H9 (cell line): ENCODE measurements at regions not wholly inside any gene's neighbourhood (a gene's known extent, or its start where the extent isn't known, plus 50 kb on each side); places are given as distances from the start of the nearest gene placed in this dataset.
"Not testable (repeated sequence)": the region's sequence is repeated elsewhere in the genome, so short reads cannot be mapped to it uniquely, and the experiment has no call there.

Experiments
- DNase-seq: peaks from one replicate; pipeline ENCODE4 v3.0.0-alpha.2; 2017
- H2AFZ ChIP-seq: one replicate; pipeline ENCODE4 v1.6.1; 2013; ENCODE audit warnings: mild to moderate bottlenecking, low read length, control low read depth, moderate library complexity
- H2AK5ac ChIP-seq: 2 replicates; pipeline ENCODE4 v1.6.1; 2013; ENCODE audit warnings: low read length, control low read depth, mixed read lengths; ENCODE audit not compliant: insufficient read length
- H2BK120ac ChIP-seq: one replicate; pipeline ENCODE4 v1.6.1; 2013; ENCODE audit warnings: low read depth, mild to moderate bottlenecking, low read length, control low read depth, inconsistent platforms; ENCODE audit not compliant: poor library complexity, severe bottlenecking
- H2BK12ac ChIP-seq: 2 replicates; pipeline ENCODE4 v1.6.1; 2013; ENCODE audit warnings: low read length, control low read depth, mixed read lengths, low read depth; ENCODE audit not compliant: insufficient read length
- H2BK15ac ChIP-seq: 2 replicates; pipeline ENCODE4 v1.6.1; 2013; ENCODE audit warnings: low read depth, low read length, control low read depth
- H2BK20ac ChIP-seq: one replicate; pipeline ENCODE4 v1.6.1; 2013; ENCODE audit warnings: low read depth, mild to moderate bottlenecking, low read length, control low read depth, inconsistent platforms; ENCODE audit not compliant: poor library complexity, severe bottlenecking
- H2BK5ac ChIP-seq: 2 replicates; pipeline ENCODE4 v1.6.1; 2013; ENCODE audit warnings: low read length, control low read depth, mixed read lengths; ENCODE audit not compliant: insufficient read length
- H3K14ac ChIP-seq: 2 replicates; pipeline ENCODE4 v1.6.1; 2013; ENCODE audit warnings: low read length, control low read depth; ENCODE audit not compliant: insufficient read depth
- H3K18ac ChIP-seq: 2 replicates; pipeline ENCODE4 v1.6.1; 2013; ENCODE audit warnings: low read depth, mild to moderate bottlenecking, mixed read lengths, low read length, control low read depth; ENCODE audit not compliant: insufficient read length
- H3K23ac ChIP-seq: 2 replicates; pipeline ENCODE4 v1.6.1; 2013; ENCODE audit warnings: low read length, control low read depth, mixed read lengths, low read depth; ENCODE audit not compliant: insufficient read length
- H3K23me2 ChIP-seq: 2 replicates; pipeline ENCODE4 v1.6.1; 2013; ENCODE audit warnings: low read depth, mild to moderate bottlenecking, mixed read lengths, low read length, control low read depth; ENCODE audit not compliant: insufficient read length, poor library complexity, severe bottlenecking
- H3K27ac ChIP-seq: 2 replicates; pipeline ENCODE4 v1.5.1; 2013; ENCODE audit warnings: low read length, control low read depth, mixed read lengths, low read depth; ENCODE audit not compliant: insufficient read length
- H3K27me3 ChIP-seq: 2 replicates; pipeline ENCODE4 v1.6.1; 2013; ENCODE audit warnings: low read length, control low read depth, inconsistent platforms; ENCODE audit not compliant: insufficient read depth
- H3K4ac ChIP-seq: 2 replicates; pipeline ENCODE4 v1.6.1; 2013; ENCODE audit warnings: low read depth, mild to moderate bottlenecking, control low read depth, inconsistent platforms, low read length, moderate library complexity
- H3K4me1 ChIP-seq: 2 replicates; pipeline ENCODE4 v1.6.1; 2013; ENCODE audit warnings: low read length, control low read depth, inconsistent platforms; ENCODE audit not compliant: insufficient read depth
- H3K4me2 ChIP-seq: 2 replicates; pipeline ENCODE4 v1.6.1; 2013; ENCODE audit warnings: low read length, control low read depth, mixed read lengths; ENCODE audit not compliant: insufficient read length, insufficient read depth
- H3K56ac ChIP-seq: 2 replicates; pipeline ENCODE4 v1.6.1; 2013; ENCODE audit warnings: low read depth, mild to moderate bottlenecking, mixed read lengths, low read length, control low read depth; ENCODE audit not compliant: insufficient read length
- H3K79me1 ChIP-seq: 2 replicates; pipeline ENCODE4 v1.6.1; 2013; ENCODE audit warnings: low read depth, mild to moderate bottlenecking, moderate library complexity, low read length, control low read depth, inconsistent platforms; ENCODE audit not compliant: insufficient read depth, poor library complexity, severe bottlenecking
- H3K79me2 ChIP-seq: 2 replicates; pipeline ENCODE4 v1.6.1; 2013; ENCODE audit warnings: low read length, control low read depth, inconsistent platforms; ENCODE audit not compliant: insufficient read depth
- H3K9ac ChIP-seq: 2 replicates; pipeline ENCODE4 v1.6.1; 2013; ENCODE audit warnings: low read length, control low read depth, mixed read lengths; ENCODE audit not compliant: insufficient read length; ENCODE audit errors: extremely low read depth
- H3K9me3 ChIP-seq: one replicate; pipeline ENCODE4 v1.6.1; 2013; ENCODE audit warnings: low read depth, low read length, inconsistent platforms; ENCODE audit not compliant: control insufficient read depth
- H3T11ph ChIP-seq: one replicate; pipeline ENCODE4 v1.6.1; 2013; ENCODE audit warnings: mild to moderate bottlenecking, low read length, control low read depth, inconsistent platforms
- H4K20me1 ChIP-seq: one replicate; pipeline ENCODE4 v1.6.1; 2013; ENCODE audit not compliant: control insufficient read depth, insufficient read length, insufficient read depth
- H4K5ac ChIP-seq: 2 replicates; pipeline ENCODE4 v1.6.1; 2013; ENCODE audit warnings: low read depth, mild to moderate bottlenecking, mixed read lengths, low read length, control low read depth; ENCODE audit not compliant: insufficient read length
- H4K8ac ChIP-seq: replicated peaks from 2 replicates; pipeline ENCODE4 v1.6.1; 2013; ENCODE audit warnings: low read length, control low read depth, mixed read lengths, low read depth; ENCODE audit not compliant: insufficient read length
- H4K91ac ChIP-seq: 2 replicates; pipeline ENCODE4 v1.6.1; 2013; ENCODE audit warnings: low read depth, mild to moderate bottlenecking, moderate library complexity, mixed read lengths, low read length, control low read depth; ENCODE audit not compliant: insufficient read length
- H3K27ac Mint-ChIP-seq, 3 experiments: 2 replicates in 2 of 3; 3 replicates in 1 of 3; pipeline ENCODE4 v1.8.0; 2020 to 2021; ENCODE audit warnings: mixed read lengths in 3 of 3, mild to moderate bottlenecking in 1 of 3, moderate library complexity in 1 of 3
- H3K27me3 Mint-ChIP-seq: 2 replicates; pipeline ENCODE4 v1.8.0; 2021; ENCODE audit warnings: low read depth, mild to moderate bottlenecking, moderate library complexity, mixed read lengths
- H3K36me3 Mint-ChIP-seq, 3 experiments: 2 replicates in 2 of 3; 3 replicates in 1 of 3; pipeline ENCODE4 v1.8.0; 2020 to 2021; ENCODE audit warnings: low read depth in 3 of 3, mixed read lengths in 3 of 3; ENCODE audit not compliant: insufficient read depth in 1 of 3
- H3K4me1 Mint-ChIP-seq, 2 experiments: 2 replicates each; pipeline ENCODE4 v1.8.0; 2020; ENCODE audit warnings: mixed read lengths in 2 of 2
- H3K4me3 Mint-ChIP-seq, 2 experiments: 2 replicates in 1 of 2; 3 replicates in 1 of 2; pipeline ENCODE4 v1.8.0; 2020 to 2021; ENCODE audit warnings: mild to moderate bottlenecking in 2 of 2, mixed read lengths in 2 of 2, moderate library complexity in 1 of 2
- H3K9me3 Mint-ChIP-seq, 2 experiments: 2 replicates in 1 of 2; 3 replicates in 1 of 2; pipeline ENCODE4 v1.8.0; 2020; ENCODE audit warnings: mild to moderate bottlenecking in 2 of 2, mixed read lengths in 2 of 2, moderate library complexity in 1 of 2
- WGBS: extraction: QIAGEN DNeasy Blood & Tissue Kit; methylation state at CpG from one replicate; pipeline ENCODE4 v1.1.7; 2013; ENCODE audit warnings: missing lambda C conversion rate, low lambda C conversion rate, mixed read lengths; ENCODE audit not compliant: insufficient read length; ENCODE audit errors: extremely low coverage; 5-methylcytosine and 5-hydroxymethylcytosine counted together
- TF ChIP-seq, protein P1 (sequence below): fragments of 200-600 bp; sonication (generic); conservative IDR thresholded peaks from 3 replicates; pipeline ENCODE4 v1.8.0; 2021; ENCODE audit warnings: antibody characterized with exemption, mild to moderate bottlenecking

DNA sequence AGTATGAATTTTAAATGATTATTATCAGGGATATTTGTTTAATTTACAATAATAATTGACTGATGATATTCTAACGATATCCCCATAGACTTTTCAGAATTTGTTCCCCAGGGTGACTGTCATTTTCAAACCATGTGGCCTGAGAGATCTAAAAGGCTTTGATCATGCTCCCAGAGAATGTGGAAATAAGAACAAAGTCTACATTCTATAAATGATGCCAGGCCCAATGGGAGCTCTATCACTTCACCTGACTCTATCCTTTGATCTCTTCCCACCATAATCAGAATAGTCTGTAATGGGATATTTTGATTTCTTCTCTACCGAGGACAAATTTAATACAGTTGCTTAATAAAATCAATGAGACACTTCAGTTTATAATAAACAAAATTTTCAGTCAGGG lies 483.4 kb upstream of the IRAK1BP1 start:
- Mint-ChIP-seq H3K9me3 (peaks cover 34 to 40% of the 10 kb centered on the region in 2 experiments), H3K36me3 (peaks cover 5 to 37% (median 27%) of the 10 kb centered on the region in 3 experiments; a peak in 5 of 7 replicates), H3K27me3 (no peaks in the 10 kb centered on the region; the same call in 1 of the 2 replicates), H3K4me1 (peaks cover 7 to 8% of the 10 kb centered on the region in 2 experiments), H3K27ac (no peak overlapping the region), H3K4me3 (no peak overlapping the region)
- Histone ChIP-seq H3K9ac (no peak overlapping the region), H2AK5ac (no peak overlapping the region), H3K27me3 (no peaks in the 10 kb centered on the region), H3K14ac (no peak overlapping the region), H3K56ac (no peak overlapping the region), H4K91ac (no peak overlapping the region), H3K4me2 (no peak overlapping the region), H3K9me3 (peaks cover 7% of the 10 kb centered on the region), H2AFZ (no peak overlapping the region), H3K79me1 (no peaks in the 10 kb centered on the region), H4K8ac (no peak overlapping the region), H4K20me1 (no peaks in the 10 kb centered on the region), H3K23me2 (no peaks in the 10 kb centered on the region), H3T11ph (no peak overlapping the region), H4K5ac (no peak overlapping the region), H2BK5ac (no peak overlapping the region), H3K18ac (no peak overlapping the region), H3K4me1 (no peaks in the 10 kb centered on the region), H3K23ac (no peak overlapping the region), H2BK120ac (no peak overlapping the region), H2BK12ac (no peak overlapping the region), H3K4ac (no peak overlapping the region), H2BK15ac (no peak overlapping the region), H3K79me2 (no peaks in the 10 kb centered on the region), H2BK20ac (no peak overlapping the region), H3K27ac (no peak overlapping the region)
- no CpG with 5 or more reads among the region's 2 CpGs for WGBS
- TF ChIP-seq, protein P1, sequence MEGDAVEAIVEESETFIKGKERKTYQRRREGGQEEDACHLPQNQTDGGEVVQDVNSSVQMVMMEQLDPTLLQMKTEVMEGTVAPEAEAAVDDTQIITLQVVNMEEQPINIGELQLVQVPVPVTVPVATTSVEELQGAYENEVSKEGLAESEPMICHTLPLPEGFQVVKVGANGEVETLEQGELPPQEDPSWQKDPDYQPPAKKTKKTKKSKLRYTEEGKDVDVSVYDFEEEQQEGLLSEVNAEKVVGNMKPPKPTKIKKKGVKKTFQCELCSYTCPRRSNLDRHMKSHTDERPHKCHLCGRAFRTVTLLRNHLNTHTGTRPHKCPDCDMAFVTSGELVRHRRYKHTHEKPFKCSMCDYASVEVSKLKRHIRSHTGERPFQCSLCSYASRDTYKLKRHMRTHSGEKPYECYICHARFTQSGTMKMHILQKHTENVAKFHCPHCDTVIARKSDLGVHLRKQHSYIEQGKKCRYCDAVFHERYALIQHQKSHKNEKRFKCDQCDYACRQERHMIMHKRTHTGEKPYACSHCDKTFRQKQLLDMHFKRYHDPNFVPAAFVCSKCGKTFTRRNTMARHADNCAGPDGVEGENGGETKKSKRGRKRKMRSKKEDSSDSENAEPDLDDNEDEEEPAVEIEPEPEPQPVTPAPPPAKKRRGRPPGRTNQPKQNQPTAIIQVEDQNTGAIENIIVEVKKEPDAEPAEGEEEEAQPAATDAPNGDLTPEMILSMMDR, result no peak
- DNase-seq, result no peak

DNA sequence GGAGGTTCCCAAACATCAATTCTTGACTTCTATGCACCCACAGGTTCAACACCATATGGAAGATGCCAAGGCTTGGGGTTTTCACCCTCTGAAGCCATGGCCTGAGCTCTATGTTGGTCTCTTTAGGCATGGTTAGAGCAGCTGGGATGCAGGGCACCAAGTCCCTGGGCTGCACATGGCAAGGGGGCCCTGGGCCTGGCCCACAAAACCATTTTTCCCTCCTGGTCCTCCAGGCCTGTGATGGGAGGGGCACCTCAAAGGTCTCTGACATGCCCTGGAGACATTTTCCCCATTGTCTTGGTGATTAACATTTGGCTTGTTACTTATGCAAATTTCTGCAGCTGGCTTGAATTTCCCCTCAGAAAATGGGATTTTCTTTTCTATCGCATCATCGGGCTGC lies 480.5 kb upstream of the IRAK1BP1 start:
- not testable (repeated sequence) for H3K56ac ChIP-seq, H3K9me3 ChIP-seq, H3K27ac Mint-ChIP-seq, H2BK20ac ChIP-seq, H2AK5ac ChIP-seq, H2BK15ac ChIP-seq, H3K4me2 ChIP-seq, H3K4me1 Mint-ChIP-seq, H3K79me1 ChIP-seq, H3K23me2 ChIP-seq, H3K23ac ChIP-seq, H3K4me3 Mint-ChIP-seq, H2BK5ac ChIP-seq, H3K27me3 Mint-ChIP-seq, H3T11ph ChIP-seq, H4K5ac ChIP-seq, H2BK12ac ChIP-seq, H3K4me1 ChIP-seq, H3K9ac ChIP-seq, H3K27me3 ChIP-seq, H3K14ac ChIP-seq, H4K20me1 ChIP-seq, DNase-seq, H3K18ac ChIP-seq, H4K91ac ChIP-seq, H3K27ac ChIP-seq, H3K79me2 ChIP-seq, H2BK120ac ChIP-seq, H2AFZ ChIP-seq, H3K4ac ChIP-seq, H4K8ac ChIP-seq
- peaks cover 5 to 40% (median 27%) of the 10 kb centered on the region in 3 experiments; a peak in 5 of 7 replicates for H3K36me3 Mint-ChIP-seq
- no CpG with 5 or more reads among the region's 2 CpGs for WGBS
- peaks cover 34 to 41% of the 10 kb centered on the region in 2 experiments for H3K9me3 Mint-ChIP-seq
